Esophagus squamous epithelium (tissue), 4 donors: ENCODE measurements at regions not wholly inside any gene's neighbourhood (a gene's known extent, or its start where the extent isn't known, plus 50 kb on each side); places are given as distances from the start of the nearest gene placed in this dataset.

ENCODE experiments used
- POLR2A ChIP-seq, 4 donors: fragments of 450-650 bp; IDR thresholded peaks; one replicate each; pipeline ENCODE4 v1.6.1; 2017; ENCODE audit warnings: antibody characterized with exemption in 4 of 4, mild to moderate bottlenecking in 4 of 4, moderate library complexity in 3 of 4
- TF ChIP-seq, protein P1 (sequence below), 6 experiments: fragments of 450-650 bp in 4 of 6; fragments of 200-600 bp in 2 of 6; sonication (generic) in 2 of 6; IDR thresholded peaks; one replicate each; pipeline ENCODE4 v1.5.1; 2016 to 2019; ENCODE audit warnings: antibody characterized with exemption in 6 of 6, mild to moderate bottlenecking in 4 of 6, moderate library complexity in 4 of 6

DNA sequence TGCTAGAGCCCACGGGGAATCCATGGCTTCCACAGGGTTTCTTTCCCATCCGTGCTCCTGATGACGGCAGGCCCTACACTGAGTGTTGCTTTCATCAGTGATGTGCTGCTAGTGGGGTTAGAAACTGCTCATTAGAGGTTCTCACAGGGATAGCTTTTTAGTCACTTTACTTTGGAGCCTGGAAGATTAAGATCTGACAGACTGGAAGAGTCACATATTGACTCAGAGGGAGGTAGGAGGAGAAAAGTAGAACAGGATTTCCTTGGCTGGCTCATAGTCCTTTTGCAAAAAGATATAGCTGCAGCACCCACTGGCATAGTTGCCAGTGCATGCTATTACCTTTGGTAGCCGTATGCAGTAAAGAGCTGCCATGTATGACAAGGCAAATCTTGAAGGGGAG, 890.3 kb downstream of the C6orf118 start:
- TF ChIP-seq, protein P1, sequence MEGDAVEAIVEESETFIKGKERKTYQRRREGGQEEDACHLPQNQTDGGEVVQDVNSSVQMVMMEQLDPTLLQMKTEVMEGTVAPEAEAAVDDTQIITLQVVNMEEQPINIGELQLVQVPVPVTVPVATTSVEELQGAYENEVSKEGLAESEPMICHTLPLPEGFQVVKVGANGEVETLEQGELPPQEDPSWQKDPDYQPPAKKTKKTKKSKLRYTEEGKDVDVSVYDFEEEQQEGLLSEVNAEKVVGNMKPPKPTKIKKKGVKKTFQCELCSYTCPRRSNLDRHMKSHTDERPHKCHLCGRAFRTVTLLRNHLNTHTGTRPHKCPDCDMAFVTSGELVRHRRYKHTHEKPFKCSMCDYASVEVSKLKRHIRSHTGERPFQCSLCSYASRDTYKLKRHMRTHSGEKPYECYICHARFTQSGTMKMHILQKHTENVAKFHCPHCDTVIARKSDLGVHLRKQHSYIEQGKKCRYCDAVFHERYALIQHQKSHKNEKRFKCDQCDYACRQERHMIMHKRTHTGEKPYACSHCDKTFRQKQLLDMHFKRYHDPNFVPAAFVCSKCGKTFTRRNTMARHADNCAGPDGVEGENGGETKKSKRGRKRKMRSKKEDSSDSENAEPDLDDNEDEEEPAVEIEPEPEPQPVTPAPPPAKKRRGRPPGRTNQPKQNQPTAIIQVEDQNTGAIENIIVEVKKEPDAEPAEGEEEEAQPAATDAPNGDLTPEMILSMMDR (IDR thresholded peaks at IDR 0.05): no peak
- TF ChIP-seq POLR2A (IDR thresholded peaks at IDR 0.05): no peak
